HG02642 (cell line): ENCODE measurements at regions not wholly inside any gene's neighbourhood (a gene's known extent, or its start where the extent isn't known, plus 50 kb on each side); places are given as distances from the start of the nearest gene placed in this dataset.

Source experiments
- ATAC-seq: cut with Tn5 transposase; IDR thresholded peaks from one replicate; pipeline ENCODE4 v1.9.1; 2021; ENCODE audit warnings: mild to moderate bottlenecking; ENCODE audit not compliant: unreplicated experiment, poor library complexity

- ATAC-seq, result no peak
Observed at GRCh38 chr6:100186552-100186951, 192.5 kb upstream of the MCHR2 start.

GRCh38 chr6:100185615-100186014, 191.6 kb upstream of the MCHR2 start:
- peak; percentile 67 for ATAC-seq

- no peak for ATAC-seq
Observed at GRCh38 chr6:100184473-100184872, 190.4 kb upstream of the MCHR2 start.

GRCh38 chr6:100182313-100182712, 188.3 kb upstream of the MCHR2 start:
- ATAC-seq, result no peak

GRCh38 chr6:100181309-100181708, 187.3 kb upstream of the MCHR2 start:
- ATAC-seq, result no peak

GRCh38 chr6:100179576-100179975, 185.6 kb upstream of the MCHR2 start:
- ATAC-seq, result no peak

- no peak for ATAC-seq
Observed at GRCh38 chr6:100177956-100178355, 183.9 kb upstream of the MCHR2 start.

- ATAC-seq, result no peak
Observed at GRCh38 chr6:100176951-100177710, 183.1 kb upstream of the MCHR2 start.

- no peak for ATAC-seq
Observed at GRCh38 chr6:100176311-100176950, 182.4 kb upstream of the MCHR2 start.

GRCh38 chr6:100175814-100176310, 181.8 kb upstream of the MCHR2 start:
- no peak for ATAC-seq

GRCh38 chr6:100173211-100173610, 179.2 kb upstream of the MCHR2 start:
- ATAC-seq, result no peak

GRCh38 chr6:100172322-100172713, 178.3 kb upstream of the MCHR2 start:
- no peak for ATAC-seq

GRCh38 chr6:100171533-100172321, 177.7 kb upstream of the MCHR2 start:
- peak; percentile 85 for ATAC-seq

- no peak for ATAC-seq
Observed at GRCh38 chr6:100168148-100168547, 174.1 kb upstream of the MCHR2 start.

GRCh38 chr6:100167585-100167984, 173.6 kb upstream of the MCHR2 start:
- ATAC-seq, result no peak

GRCh38 chr6:100166956-100167355, 172.9 kb upstream of the MCHR2 start:
- ATAC-seq, result no peak

- no peak for ATAC-seq
Observed at GRCh38 chr6:100165442-100165841, 171.4 kb upstream of the MCHR2 start.

GRCh38 chr6:100163035-100163434, 169.0 kb upstream of the MCHR2 start:
- no peak for ATAC-seq

- no peak for ATAC-seq
Observed at GRCh38 chr6:100161782-100162365, 167.9 kb upstream of the MCHR2 start.

GRCh38 chr6:100160930-100161329, 166.9 kb upstream of the MCHR2 start:
- no peak for ATAC-seq

GRCh38 chr6:100155141-100155540, 161.1 kb upstream of the MCHR2 start:
- no peak for ATAC-seq
